ENCODE measurements at regions not wholly inside any gene's neighbourhood (a gene's known extent, or its start where the extent isn't known, plus 50 kb on each side); places are given as distances from the start of the nearest gene placed in this dataset.

DNA sequence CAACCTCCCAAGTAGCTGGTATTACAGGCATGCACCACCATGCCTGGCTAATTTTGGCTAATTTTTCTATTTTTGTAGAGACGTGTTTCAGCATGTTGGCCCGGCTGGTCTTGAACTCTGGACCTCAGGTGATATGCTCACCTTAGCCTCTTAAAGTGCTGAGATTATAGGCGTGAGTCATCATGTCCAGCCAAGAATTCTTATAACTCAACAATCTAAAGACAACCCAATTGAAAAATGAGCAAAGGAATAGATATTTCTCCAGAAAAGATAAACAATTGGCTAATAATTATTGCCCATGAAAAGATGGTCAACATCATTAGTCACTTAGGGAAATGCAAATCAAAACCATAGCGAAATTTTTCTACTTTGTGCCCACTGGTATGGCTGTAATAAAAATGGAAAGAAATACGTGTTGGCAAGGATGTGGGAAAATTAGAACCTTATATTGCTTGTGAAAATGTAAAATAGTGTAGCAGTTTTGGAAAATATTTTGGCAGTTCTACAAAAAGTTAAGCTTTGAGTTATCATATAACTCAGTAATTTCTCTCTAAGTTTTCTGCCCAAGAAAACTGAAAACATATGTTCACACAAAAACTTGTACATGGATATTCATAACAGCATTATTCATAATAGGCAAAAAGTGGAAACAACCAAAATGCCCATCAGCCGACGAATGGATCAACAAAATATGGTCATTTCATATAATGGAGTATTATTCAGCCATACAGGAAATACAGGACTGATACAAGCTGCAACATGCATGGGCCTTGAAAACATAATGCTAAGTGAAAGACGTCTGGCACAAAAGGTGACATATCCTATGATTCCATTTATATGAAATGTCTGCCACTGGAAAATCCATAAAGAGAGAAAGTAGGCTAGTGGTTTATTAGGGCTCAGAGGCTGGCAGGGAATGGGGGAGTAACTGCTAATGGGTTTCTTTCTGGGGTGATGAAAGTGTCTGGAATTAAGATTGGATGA is 87.8 kb downstream of the UTRN start:
- TF ChIP-seq BHLHE40 (IDR thresholded peaks at IDR 0.05; ENCODE audit: borderline replicate concordance) (no peak), ELF4 (IDR thresholded peaks at IDR 0.05) (no peak), FOXA1 (IDR thresholded peaks at IDR 0.05) (no peak), FOXK2 (IDR thresholded peaks at IDR 0.05) (no peak), HDGF (IDR thresholded peaks at IDR 0.05; ENCODE audit: borderline replicate concordance) (no peak), SUZ12 (IDR thresholded peaks at IDR 0.05) (no peak), L3MBTL2 (conservative IDR thresholded peaks at IDR 0.05) (no peak), ARNT (IDR thresholded peaks at IDR 0.05) (no peak), ZNF384 (IDR thresholded peaks at IDR 0.05) (no peak), CTBP1 (IDR thresholded peaks at IDR 0.05; ENCODE audit: borderline replicate concordance) (no peak), FOXM1 (IDR thresholded peaks at IDR 0.05; ENCODE audit: borderline replicate concordance) (no peak), LEF1 (IDR thresholded peaks at IDR 0.05; ENCODE audit: borderline replicate concordance) (no peak), SP1 (IDR thresholded peaks at IDR 0.05) (no peak), NFRKB (IDR thresholded peaks at IDR 0.05) (no peak)
